HUES48 (cell line): ENCODE measurements at regions not wholly inside any gene's neighbourhood (a gene's known extent, or its start where the extent isn't known, plus 50 kb on each side); places are given as distances from the start of the nearest gene placed in this dataset.

Source experiments
- H3K27ac ChIP-seq: one replicate; pipeline ENCODE4 v1.7.0; 2013; ENCODE audit warnings: low read depth, low read length, inconsistent platforms
- H3K27me3 ChIP-seq: 2 replicates; pipeline ENCODE4 v1.6.1; 2013; ENCODE audit warnings: mild to moderate bottlenecking, low read length; ENCODE audit not compliant: control insufficient read depth, insufficient read depth
- H3K36me3 ChIP-seq: 2 replicates; pipeline ENCODE4 v1.6.1; 2013; ENCODE audit warnings: low read length; ENCODE audit not compliant: control insufficient read depth, insufficient read depth
- H3K4me1 ChIP-seq: 2 replicates; pipeline ENCODE4 v1.6.1; 2013; ENCODE audit warnings: mild to moderate bottlenecking, low read length; ENCODE audit not compliant: control insufficient read depth, insufficient read depth
- H3K4me3 ChIP-seq: 2 replicates; pipeline ENCODE4 v1.5.1; 2013; ENCODE audit warnings: mild to moderate bottlenecking, low read depth, low read length
- H3K9ac ChIP-seq: 2 replicates; pipeline ENCODE4 v1.6.1; 2013; ENCODE audit warnings: mild to moderate bottlenecking, low read depth, low read length, moderate library complexity
- H3K9me3 ChIP-seq: 2 replicates; pipeline ENCODE4 v1.6.1; 2013; ENCODE audit warnings: low read length; ENCODE audit not compliant: control insufficient read depth, insufficient read depth

DNA sequence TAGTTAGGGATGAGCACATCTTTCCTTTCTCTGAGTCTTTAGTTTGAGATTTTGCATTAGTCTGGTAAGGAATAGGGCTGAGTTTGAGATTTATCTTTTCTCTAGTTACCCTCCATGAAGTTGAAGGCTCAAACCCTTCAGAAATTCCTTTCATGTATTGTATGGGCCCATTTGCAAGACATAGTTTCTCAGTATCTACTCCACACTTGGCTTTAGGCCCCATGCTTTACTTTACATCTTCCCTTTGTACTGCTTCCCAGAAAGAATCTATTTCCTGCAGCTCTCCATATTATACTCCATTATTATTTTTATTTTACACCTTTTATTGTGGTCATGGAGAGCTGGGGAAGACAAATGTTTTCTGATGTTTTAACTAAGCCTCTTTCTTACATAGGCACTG, 1038.2 kb downstream of the TECRL start:
- Histone ChIP-seq H3K36me3 (no peaks in the 10 kb centered on the region), H3K9ac (no peak overlapping the region), H3K4me1 (no peaks in the 10 kb centered on the region), H3K4me3 (no peak overlapping the region), H3K27ac (no peak overlapping the region), H3K9me3 (no peaks in the 10 kb centered on the region), H3K27me3 (no peaks in the 10 kb centered on the region)

DNA sequence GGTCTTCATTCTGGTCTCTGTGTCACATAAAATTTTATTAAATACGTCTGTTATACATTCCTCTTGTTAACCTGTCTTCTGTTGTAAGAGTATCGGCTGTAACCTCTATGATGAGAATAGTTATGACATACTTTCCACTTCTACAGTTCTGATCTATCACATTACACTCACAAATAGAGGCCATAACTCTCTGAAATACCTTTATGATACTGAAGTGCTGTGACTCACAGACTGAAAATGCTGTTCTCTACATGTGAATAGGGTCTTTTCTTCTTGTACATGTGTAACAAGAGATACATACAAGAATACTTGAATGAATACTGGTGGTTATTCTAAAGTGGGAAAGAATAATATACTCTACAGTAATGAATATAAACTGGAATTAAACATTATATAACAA, 1047.6 kb downstream of the TECRL start:
- no peak overlapping the region for H3K27ac ChIP-seq
- H3K9me3 ChIP-seq = no peaks in the 10 kb centered on the region
- no peaks in the 10 kb centered on the region for H3K36me3 ChIP-seq
- no peak overlapping the region for H3K4me3 ChIP-seq
- H3K4me1 ChIP-seq = peaks cover 4% of the 10 kb centered on the region; the same call in 1 of the 2 replicates
- H3K9ac ChIP-seq = no peak overlapping the region
- no peaks in the 10 kb centered on the region for H3K27me3 ChIP-seq

DNA sequence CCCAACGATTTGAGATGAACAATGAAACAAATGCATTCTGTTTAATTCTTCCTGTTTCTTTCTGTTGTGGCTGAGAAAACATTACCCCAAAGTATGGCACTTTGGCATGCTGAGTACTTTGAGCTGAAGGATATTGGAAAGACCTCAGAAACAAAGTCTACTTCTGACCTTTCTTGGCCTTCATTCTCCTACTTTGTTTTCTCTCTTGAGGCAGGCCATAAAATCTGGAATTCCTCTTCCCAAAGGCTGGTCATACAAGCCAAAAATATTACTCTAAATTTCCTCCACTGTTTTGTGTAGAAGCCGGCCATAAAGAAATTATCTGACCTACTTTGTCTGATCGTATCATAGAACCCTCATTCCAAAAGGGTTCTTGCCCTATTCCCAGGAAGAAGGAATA, 1048.2 kb downstream of the TECRL start:
- no peak overlapping the region for H3K4me3 ChIP-seq
- no peak overlapping the region for H3K9ac ChIP-seq
- no peak overlapping the region for H3K27ac ChIP-seq
- no peaks in the 10 kb centered on the region for H3K27me3 ChIP-seq
- H3K4me1 ChIP-seq = peaks cover 4% of the 10 kb centered on the region; the same call in 1 of the 2 replicates
- H3K36me3 ChIP-seq = no peaks in the 10 kb centered on the region
- no peaks in the 10 kb centered on the region for H3K9me3 ChIP-seq

DNA sequence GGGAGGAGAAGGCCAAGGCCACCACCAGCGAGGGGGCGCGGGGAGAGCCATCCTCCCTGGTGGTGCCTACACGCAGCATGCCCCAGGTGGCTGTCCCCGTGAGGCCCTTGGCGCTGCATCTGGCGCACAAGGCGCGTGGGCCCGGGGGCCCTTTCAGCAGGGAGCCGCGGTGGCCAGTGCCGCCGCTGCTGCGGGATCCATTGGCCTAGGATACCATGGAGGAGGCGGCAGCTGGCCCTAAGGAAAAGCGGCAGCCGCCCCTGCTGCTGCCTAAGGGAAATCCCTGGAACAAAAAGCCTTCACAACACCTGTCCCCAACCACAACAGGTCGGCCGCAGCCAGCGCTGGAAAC, 1059.6 kb downstream of the TECRL start:
- Histone ChIP-seq H3K27ac (no peak overlapping the region), H3K27me3 (no peaks in the 10 kb centered on the region), H3K4me3 (no peak overlapping the region), H3K36me3 (no peaks in the 10 kb centered on the region), H3K4me1 (no peaks in the 10 kb centered on the region), H3K9me3 (peaks cover 45% of the 10 kb centered on the region), H3K9ac (no peak overlapping the region)

DNA sequence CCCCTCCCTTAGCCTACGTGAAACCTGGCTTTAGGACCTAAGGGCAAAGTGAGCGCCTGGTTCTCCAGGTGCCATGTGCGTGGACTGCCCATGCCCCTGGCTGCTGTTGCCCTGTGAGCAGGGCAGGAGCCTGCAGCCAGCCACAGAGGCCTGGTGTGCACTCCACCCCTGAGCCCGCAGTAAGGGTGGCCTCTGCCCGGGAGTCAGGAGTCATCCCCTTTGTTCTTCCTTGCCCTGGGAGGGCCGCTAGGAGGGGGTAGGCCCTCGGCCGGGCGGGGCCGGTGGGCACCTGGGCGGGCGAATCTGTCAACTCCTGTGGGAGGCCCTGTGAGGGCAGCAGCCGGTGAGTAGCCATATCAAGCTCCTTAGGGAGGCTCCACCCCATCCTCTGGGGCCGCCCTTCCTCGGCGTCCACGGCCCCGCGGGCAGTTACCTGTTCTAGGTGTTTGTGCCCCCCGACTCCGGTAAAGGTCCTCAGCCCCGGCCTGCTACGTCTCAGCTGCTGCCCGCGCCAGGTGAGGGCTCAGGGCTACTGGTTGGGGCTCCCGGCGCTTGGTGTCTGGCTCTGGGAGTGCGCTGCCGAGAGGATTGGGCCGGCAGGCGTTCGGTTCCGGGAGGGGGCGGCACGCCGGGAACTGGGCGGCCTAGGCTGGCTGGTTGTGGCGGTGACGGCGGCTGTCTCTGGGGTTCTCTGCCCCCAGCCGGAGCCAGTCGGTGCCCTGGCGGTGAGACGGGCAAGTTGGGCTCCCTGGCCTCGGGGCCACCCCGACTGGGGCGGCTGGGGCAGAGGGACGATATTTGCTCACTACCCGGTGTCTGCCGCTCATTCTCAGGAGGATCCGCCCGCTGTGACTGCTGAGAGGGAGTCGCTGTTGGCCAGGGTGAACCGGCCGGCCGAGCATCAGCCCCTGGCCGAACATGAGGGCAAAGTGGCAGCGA, 1060.2 kb downstream of the TECRL start:
- Histone ChIP-seq H3K4me3 (no peak overlapping the region), H3K27me3 (no peaks in the 10 kb centered on the region), H3K36me3 (no peaks in the 10 kb centered on the region), H3K9ac (no peak overlapping the region), H3K4me1 (no peaks in the 10 kb centered on the region), H3K9me3 (peaks cover 51% of the 10 kb centered on the region), H3K27ac (no peak overlapping the region)

DNA sequence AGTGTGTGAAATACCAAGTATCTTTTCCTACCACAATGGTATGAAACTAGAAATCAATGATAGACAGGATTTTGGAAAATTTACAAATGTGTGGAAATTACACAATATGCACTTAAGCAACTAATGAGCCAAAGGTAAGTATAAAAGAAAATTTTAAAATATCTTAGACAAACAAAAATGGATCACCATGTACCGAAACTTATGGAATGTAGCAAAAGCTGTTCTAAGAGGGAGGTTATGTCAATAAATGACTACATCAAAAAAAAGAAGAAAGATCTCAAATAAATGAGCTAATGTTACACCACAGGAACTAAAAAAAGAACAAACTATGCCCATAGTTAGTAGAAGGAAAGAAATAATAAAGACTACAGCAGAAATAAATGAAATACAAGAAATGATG, 1084.1 kb downstream of the TECRL start:
- no peaks in the 10 kb centered on the region for H3K4me1 ChIP-seq
- peaks cover 20% of the 10 kb centered on the region for H3K9me3 ChIP-seq
- H3K27me3 ChIP-seq = no peaks in the 10 kb centered on the region

DNA sequence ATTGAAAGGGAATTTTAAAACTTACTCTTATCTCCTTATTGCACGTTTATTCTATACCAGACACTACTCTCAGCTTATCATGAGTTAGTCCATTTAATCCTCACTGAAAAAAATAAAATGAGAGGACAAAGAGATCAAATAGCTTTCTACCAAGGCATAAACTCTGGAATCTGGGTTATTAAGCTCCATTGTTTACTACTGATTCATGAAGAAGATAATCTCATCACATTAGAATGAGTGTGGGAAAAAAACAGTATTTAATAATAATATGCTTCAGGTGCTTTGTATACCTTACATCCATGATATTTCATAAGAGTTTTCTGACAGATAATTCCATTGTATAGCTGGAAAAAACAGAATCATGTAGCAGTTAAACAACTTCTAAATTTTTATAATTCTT, 1092.6 kb downstream of the TECRL start:
- no peak overlapping the region for H3K9ac ChIP-seq
- no peaks in the 10 kb centered on the region for H3K36me3 ChIP-seq
- no peaks in the 10 kb centered on the region for H3K9me3 ChIP-seq
- no peak overlapping the region for H3K27ac ChIP-seq
- H3K4me3 ChIP-seq = no peak overlapping the region
- no peaks in the 10 kb centered on the region for H3K4me1 ChIP-seq
- H3K27me3 ChIP-seq = no peaks in the 10 kb centered on the region

More for the DNA sequence above, 1084.1 kb downstream of the TECRL start:
- no peak overlapping the region for H3K27ac ChIP-seq
- no peak overlapping the region for H3K4me3 ChIP-seq
- H3K9ac ChIP-seq = no peak overlapping the region
- H3K36me3 ChIP-seq = no peaks in the 10 kb centered on the region

DNA sequence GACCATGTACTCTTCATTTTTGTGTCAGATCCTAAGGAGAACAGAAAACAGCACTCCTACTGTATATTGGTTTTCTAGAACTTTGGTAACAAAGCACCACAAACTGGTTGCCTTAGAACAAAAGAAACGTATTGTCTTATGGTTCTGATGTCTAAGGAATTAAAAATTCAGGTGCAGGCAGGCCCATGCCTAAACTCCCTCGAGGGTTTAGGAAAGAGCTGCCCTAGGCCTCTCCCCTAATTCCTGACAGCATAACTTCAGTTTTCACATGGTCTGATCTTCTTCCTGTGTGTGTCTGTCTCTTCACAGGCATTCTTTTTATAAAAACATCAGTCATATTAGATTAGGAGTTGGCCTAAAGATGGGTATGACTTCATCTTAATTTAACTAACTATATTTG, 1093.6 kb downstream of the TECRL start:
- no peak overlapping the region for H3K9ac ChIP-seq
- no peaks in the 10 kb centered on the region for H3K4me1 ChIP-seq
- no peaks in the 10 kb centered on the region for H3K9me3 ChIP-seq
- no peaks in the 10 kb centered on the region for H3K36me3 ChIP-seq
- H3K27ac ChIP-seq = no peak overlapping the region
- H3K4me3 ChIP-seq = no peak overlapping the region
- H3K27me3 ChIP-seq = no peaks in the 10 kb centered on the region

DNA sequence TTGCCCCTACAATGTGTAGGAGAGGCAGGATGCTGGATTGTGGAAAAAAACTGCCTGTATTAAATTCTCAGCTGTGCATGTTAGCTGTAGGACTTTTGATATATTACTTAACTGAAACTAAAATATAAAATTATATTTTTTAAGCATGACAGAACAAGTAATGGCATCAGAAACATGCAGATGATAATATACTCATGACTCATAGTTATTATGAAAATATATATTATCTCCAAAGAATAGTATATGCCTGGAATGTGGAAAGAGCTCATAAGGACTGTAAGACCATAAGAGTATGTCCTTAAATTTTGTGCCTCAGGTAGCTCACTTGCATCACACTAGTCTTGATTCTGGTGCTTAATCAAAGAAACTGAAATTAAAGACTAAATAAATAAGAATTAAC, 1100.6 kb downstream of the TECRL start:
- no peaks in the 10 kb centered on the region for H3K27me3 ChIP-seq
- no peaks in the 10 kb centered on the region for H3K36me3 ChIP-seq
- H3K9ac ChIP-seq = no peak overlapping the region
- H3K4me1 ChIP-seq = no peaks in the 10 kb centered on the region
- H3K4me3 ChIP-seq = no peak overlapping the region
- no peaks in the 10 kb centered on the region for H3K9me3 ChIP-seq
- no peak overlapping the region for H3K27ac ChIP-seq

DNA sequence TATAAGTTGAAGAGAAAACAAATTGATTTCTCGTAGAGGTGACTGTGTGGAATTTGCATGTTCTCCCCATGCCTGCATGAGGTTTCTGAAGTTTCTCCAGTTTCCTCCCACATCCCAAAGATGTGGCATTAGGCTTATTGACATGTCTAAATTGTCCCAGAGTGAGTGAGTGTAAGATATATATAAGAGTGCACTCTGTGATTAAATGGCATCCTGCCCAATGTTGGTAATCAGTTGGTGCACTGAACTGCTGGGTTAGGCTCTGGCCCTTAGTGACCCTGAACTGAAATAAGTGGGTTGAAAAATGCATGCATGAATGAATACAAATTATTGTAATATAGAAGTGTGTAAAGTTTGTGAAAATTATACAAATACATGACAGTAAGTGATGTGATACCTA, 1106.5 kb downstream of the TECRL start:
- no peak overlapping the region for H3K27ac ChIP-seq
- H3K27me3 ChIP-seq = no peaks in the 10 kb centered on the region
- no peaks in the 10 kb centered on the region for H3K36me3 ChIP-seq
- no peaks in the 10 kb centered on the region for H3K9me3 ChIP-seq
- no peak overlapping the region for H3K4me3 ChIP-seq
- no peak overlapping the region for H3K9ac ChIP-seq
- H3K4me1 ChIP-seq = no peaks in the 10 kb centered on the region

DNA sequence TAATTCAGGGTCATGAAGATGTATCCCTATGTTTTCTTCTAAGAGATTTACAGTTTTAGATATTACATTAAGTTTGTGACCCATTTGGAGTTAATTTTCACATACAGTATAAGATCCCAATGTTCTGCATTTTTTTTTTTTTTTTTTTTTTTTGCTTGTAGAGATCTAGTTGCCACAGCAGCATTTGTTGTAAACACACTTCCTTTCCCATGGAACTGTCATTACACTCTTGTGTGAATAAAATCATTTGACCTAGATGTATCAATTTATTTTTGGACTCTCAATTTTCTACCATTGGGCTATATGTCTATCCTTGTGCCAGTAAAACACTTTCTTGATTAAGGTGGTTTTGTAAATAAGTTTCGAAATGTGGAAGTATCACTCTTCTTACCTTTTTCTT, 1107.2 kb downstream of the TECRL start:
- Histone ChIP-seq H3K4me3 (no peak overlapping the region), H3K9me3 (no peaks in the 10 kb centered on the region), H3K4me1 (no peaks in the 10 kb centered on the region), H3K27ac (no peak overlapping the region), H3K36me3 (no peaks in the 10 kb centered on the region), H3K9ac (no peak overlapping the region), H3K27me3 (no peaks in the 10 kb centered on the region)
